Heart right ventricle (tissue), 16 donors: ENCODE measurements at regions not wholly inside any gene's neighbourhood (a gene's known extent, or its start where the extent isn't known, plus 50 kb on each side); places are given as distances from the start of the nearest gene placed in this dataset.
A peak's percentile ranks its signal among the peaks of the same experiment; 100 is the strongest.

Source experiments
- ATAC-seq, 8 donors: fragments of 200-7000 bp; cut with Tn5 transposase; one replicate each; pipeline ENCODE4 v1.9.1; 2020; ENCODE audit warnings: mild to moderate bottlenecking in 8 of 8, moderate library complexity in 8 of 8, moderate number of reproducible peaks in 1 of 8
- DNase-seq, 2 donors: peaks; one replicate each; pipeline ENCODE4 v3.0.0-alpha.2; 2020
- H3K27ac ChIP-seq, 10 donors: fragments of 200-600 bp; sonication (generic) in 2 of 10; one replicate each; pipeline versions ENCODE4 v1.5.0 to v1.8.0; 2020 to 2022; ENCODE audit warnings: mild to moderate bottlenecking in 3 of 10
- H3K27me3 ChIP-seq, 7 donors: fragments of 200-600 bp; one replicate each; pipeline ENCODE4 v1.8.0; 2021 to 2022; ENCODE audit warnings: mild to moderate bottlenecking in 2 of 7
- H3K36me3 ChIP-seq, 9 donors: fragments of 200-600 bp; sonication (generic) in 1 of 9; one replicate each; pipeline versions ENCODE4 v1.5.0 to v1.8.0; 2020 to 2022; ENCODE audit warnings: mild to moderate bottlenecking in 2 of 9
- H3K4me1 ChIP-seq, 9 donors: fragments of 200-600 bp; sonication (generic) in 1 of 9; one replicate each; pipeline versions ENCODE4 v1.5.0 to v1.8.0; 2020 to 2022; ENCODE audit warnings: mild to moderate bottlenecking in 4 of 9
- H3K4me3 ChIP-seq, 10 donors: fragments of 200-600 bp; sonication (generic) in 2 of 10; one replicate each; pipeline versions ENCODE4 v1.5.0 to v1.8.0; 2020 to 2022; ENCODE audit warnings: mild to moderate bottlenecking in 7 of 10, moderate library complexity in 2 of 10
- H3K9me3 ChIP-seq, 11 donors: fragments of 200-600 bp in 10 of 11; sonication (generic) in 2 of 11; one replicate each; pipeline versions ENCODE4 v1.5.0 to v1.8.0; 2013 to 2022; ENCODE audit warnings: mild to moderate bottlenecking in 2 of 11, control low read depth in 1 of 11, moderate library complexity in 1 of 11
- CTCF ChIP-seq, 9 donors: fragments of 200-600 bp; sonication (generic) in 2 of 9; IDR thresholded peaks; one replicate each; pipeline versions ENCODE4 v1.5.0 to v1.8.0; 2021 to 2022; ENCODE audit warnings: antibody characterized with exemption in 9 of 9, mild to moderate bottlenecking in 5 of 9, moderate library complexity in 1 of 9
- WGBS, 2 donors: extraction: QIAGEN DNeasy Blood & Tissue Kit; methylation state at CpG; one replicate each; pipeline ENCODE4 v1.1.7; 2013; ENCODE audit warnings: inconsistent platforms in 1 of 2; 5-methylcytosine and 5-hydroxymethylcytosine counted together
- intact Hi-C, 10 donors: fragments of 100-400 bp; cut with DNase I; formaldehyde crosslinking; loops; one replicate each; pipeline versions ENCODE4 v1.11.1 to v1.14.2; 2022
- donor health status: Arrhythmogenic right ventricular cardiomyopathy.
- donor health status: ischemic (EF 13 %, LVEDD 7.1; RV severe dilation, severe dysfunction).
- donor health status: healthy with polysubstance abuse.
- donor health status: DM: no; HTN: yes; CAD: no.
- donor health status: DM: no; HTN: no; CAD: no.
- donor health status: ischemic (EF 25% LVEDD 6.9; RV normal size, moderate dysfunction).
- donor health status: ischemic (EF 25% LVEDD 5.7; RV mildly dilated, moderate dysfunction).
- donor health status: healthy.
- donor health status: DM: yes; HTN: yes; CAD: no.
- donor health status: Ischemic cardiomyopathy.
- donor health status: ischemic (EF 35%, LVEDD 5.7; RV mildly dilated, moderate dysfunction).
- donor health status: nonischemic (EF 11% LVEDD 7.7; RV severe dilation, severe dysfunction).
- donor health status: DM: yes; HTN: yes; CAD: no.
- donor health status: PGD.
- donor health status: ischemic (EF 29% LVEDD 5.4; RV normal size, mild dysfunction).
- donor health status: nonischemic (EF 23%, LVEDD 6.1; RV moderate dilation, normal function).

- Histone ChIP-seq H3K27ac (no peak overlapping the region), H3K4me1 (no peaks in the 10 kb centered on the region), H3K36me3 (no peaks in the 10 kb centered on the region), H3K9me3 (no peaks in the 10 kb centered on the region), H3K27me3 (no peaks in the 10 kb centered on the region), H3K4me3 (no peak overlapping the region)
- 68 to 76% methylated on average over 29 of the region's 29 CpGs for WGBS, 2 donors
- DNase-seq = no peak
- ATAC-seq = no peak
- TF ChIP-seq CTCF (IDR thresholded peaks at IDR 0.05) = no peak
- intact Hi-C loops = no loop called here
Observed at GRCh38 chr16:14364386-14365199, 265.5 kb downstream of the PARN start.

DNA sequence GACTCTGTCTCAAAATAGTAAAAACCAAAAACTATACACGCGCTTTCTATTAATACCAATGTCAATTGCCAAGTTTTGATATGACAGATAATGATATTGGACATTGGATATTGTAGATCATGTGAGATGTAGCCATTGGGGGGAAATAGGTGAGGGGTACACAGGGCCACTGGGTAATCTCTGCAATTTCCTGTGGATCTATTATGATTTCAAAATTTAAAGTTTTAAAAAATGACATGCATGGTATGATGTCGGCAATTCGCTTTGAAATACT is 266.0 kb downstream of the PARN start:
- DNase-seq (no peak), ATAC-seq (no peak)
- intact Hi-C loops = no loop called here
- Histone ChIP-seq H3K4me1 (no peaks in the 10 kb centered on the region), H3K9me3 (no peaks in the 10 kb centered on the region), H3K4me3 (no peak overlapping the region), H3K36me3 (no peaks in the 10 kb centered on the region), H3K27ac (no peak overlapping the region), H3K27me3 (no peaks in the 10 kb centered on the region)
- WGBS, 2 donors = 67 to 78% methylated on average over 4 of the region's 4 CpGs
- TF ChIP-seq CTCF (IDR thresholded peaks at IDR 0.05) = no peak

DNA sequence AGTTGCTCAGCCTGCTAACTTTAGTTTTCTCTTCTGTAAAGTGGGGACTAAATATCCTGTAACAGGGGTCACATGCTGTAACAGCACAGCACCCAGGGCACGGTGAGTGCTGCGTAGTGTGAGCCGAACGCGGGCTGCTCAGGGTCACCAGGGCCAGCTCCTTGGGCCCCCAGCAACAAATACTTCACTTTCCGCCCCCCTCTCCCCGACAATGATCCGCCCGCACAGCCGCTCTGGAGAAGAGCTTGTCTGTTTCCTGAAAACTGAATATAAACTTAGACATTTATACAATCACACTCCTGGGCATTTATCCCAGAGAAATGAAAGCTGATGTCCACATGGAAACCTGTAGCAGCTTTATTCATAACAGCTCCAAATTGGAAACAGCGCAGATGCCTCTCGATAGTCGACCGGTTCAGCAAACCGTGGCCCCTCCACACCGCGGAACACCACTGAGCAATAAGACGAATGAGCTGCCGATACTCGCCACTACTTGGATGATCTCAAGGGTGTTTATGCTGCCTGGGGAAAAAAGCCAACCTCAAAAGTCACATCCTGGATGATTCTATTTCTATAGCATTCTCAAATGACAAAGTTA is 267.2 kb downstream of the PARN start:
- intact Hi-C loops = no loop called here
- no peak for TF ChIP-seq CTCF (IDR thresholded peaks at IDR 0.05)
- 73 to 76% methylated on average over 20 of the region's 20 CpGs for WGBS, 2 donors
- Histone ChIP-seq H3K36me3 (no peaks in the 10 kb centered on the region), H3K27ac (no peak overlapping the region), H3K4me3 (no peak overlapping the region), H3K4me1 (no peaks in the 10 kb centered on the region), H3K9me3 (no peaks in the 10 kb centered on the region), H3K27me3 (no peaks in the 10 kb centered on the region)
- DNase-seq (no peak), ATAC-seq (no peak)

DNA sequence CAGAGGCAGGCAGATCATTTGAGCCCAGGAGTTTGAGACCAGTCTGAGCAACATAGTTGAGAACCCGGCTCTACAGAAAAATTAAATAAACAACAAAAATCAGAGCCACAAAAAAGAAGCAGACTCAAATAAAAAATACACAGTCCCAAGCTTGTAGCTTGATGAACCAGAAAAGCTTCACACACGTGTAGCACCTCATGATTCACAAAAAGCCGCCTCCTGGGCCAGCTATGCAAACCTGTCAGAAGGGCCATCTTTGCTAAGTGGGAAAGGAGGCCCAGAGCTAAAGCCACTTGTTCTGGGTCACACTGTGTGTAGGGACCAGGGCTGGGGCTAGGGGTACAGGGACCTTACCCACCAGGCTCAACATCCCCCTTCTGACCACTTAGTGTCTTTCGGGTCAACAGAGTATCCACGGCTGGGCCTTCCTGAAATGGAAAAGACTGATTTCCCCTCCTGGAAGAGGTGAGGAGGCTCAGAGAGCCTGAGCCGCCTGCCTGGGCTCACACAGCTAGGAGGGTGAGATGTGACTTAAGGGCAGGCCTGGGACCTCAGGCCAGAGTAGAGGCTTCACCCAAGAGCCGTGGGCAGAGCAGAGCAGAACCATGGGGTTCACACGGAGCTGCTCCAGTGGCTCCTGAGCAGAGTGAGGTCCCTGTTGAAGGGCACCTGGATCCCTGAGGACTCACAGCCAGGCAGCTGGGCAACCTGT is 269.6 kb downstream of the PARN start:
- Histone ChIP-seq H3K36me3 (no peaks in the 10 kb centered on the region), H3K27ac (no peak overlapping the region), H3K27me3 (peaks cover 0 to 11% (median 0%) of the 10 kb centered on the region in 7 donors), H3K4me1 (peaks cover 0 to 8% (median 0%) of the 10 kb centered on the region in 9 donors), H3K9me3 (no peaks in the 10 kb centered on the region), H3K4me3 (no peak overlapping the region)
- WGBS, 2 donors = 84 to 93% methylated on average over 8 of the region's 8 CpGs
- peak in 1 of 8 donors; percentile 9 for ATAC-seq
- intact Hi-C loops = no loop called here
- TF ChIP-seq CTCF (IDR thresholded peaks at IDR 0.05) = no peak
- DNase-seq = no peak
